ENCODE measurements at regions not wholly inside any gene's neighbourhood (a gene's known extent, or its start where the extent isn't known, plus 50 kb on each side); places are given as distances from the start of the nearest gene placed in this dataset.

- TF ChIP-seq CTCF (IDR thresholded peaks at IDR 0.05 in 4 of 5, conservative IDR thresholded peaks at IDR 0.05 in 1 of 5) (no peak), POLR2A (IDR thresholded peaks at IDR 0.05) (no peak)
These were observed 414.1 kb upstream of the SLITRK1 start for GRCh38 chr13:84296401-84296800.
